Right ventricle myocardium superior (tissue), 1 donor: ENCODE measurements at regions not wholly inside any gene's neighbourhood (a gene's known extent, or its start where the extent isn't known, plus 50 kb on each side); places are given as distances from the start of the nearest gene placed in this dataset.
"Not testable (repeated sequence)": the region's sequence is repeated elsewhere in the genome, so short reads cannot be mapped to it uniquely, and the experiment has no call there.

Experiments
- ATAC-seq: fragments of 200-7000 bp; cut with Tn5 transposase; one replicate; pipeline ENCODE4 v1.9.1; 2020; ENCODE audit warnings: mild to moderate bottlenecking; ENCODE audit not compliant: poor library complexity
- DNase-seq: peaks from one replicate; pipeline ENCODE4 v3.0.0-alpha.2; 2020
- intact Hi-C: fragments of 100-400 bp; cut with DNase I; formaldehyde crosslinking; loops from one replicate; pipeline ENCODE4 v1.11.2; 2022
- donor health status: DM: no; HTN: yes; CAD: no; lungs with severe emphysema.

DNA sequence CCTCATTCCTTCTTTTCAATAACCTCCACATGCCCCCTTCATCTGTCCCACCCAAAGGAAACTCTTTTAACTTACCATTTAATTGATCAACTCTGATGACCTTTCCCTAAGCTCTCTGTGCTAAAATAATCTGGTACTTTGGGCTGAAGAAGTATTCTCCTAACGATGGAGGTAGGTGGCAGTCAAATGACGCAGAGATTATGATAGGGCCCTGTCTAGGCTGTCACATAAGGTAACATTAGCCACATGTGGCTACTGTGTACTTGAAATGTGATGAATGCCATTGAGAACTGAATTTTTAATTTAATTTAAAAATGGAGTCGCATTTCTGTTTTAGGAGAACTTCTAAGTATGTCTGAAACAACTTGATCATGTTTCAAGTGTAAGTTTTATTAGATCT lies 140.5 kb upstream of the TNP1 start:
- intact Hi-C loops = no loop called here
- ATAC-seq (no peak), DNase-seq (no peak)

DNA sequence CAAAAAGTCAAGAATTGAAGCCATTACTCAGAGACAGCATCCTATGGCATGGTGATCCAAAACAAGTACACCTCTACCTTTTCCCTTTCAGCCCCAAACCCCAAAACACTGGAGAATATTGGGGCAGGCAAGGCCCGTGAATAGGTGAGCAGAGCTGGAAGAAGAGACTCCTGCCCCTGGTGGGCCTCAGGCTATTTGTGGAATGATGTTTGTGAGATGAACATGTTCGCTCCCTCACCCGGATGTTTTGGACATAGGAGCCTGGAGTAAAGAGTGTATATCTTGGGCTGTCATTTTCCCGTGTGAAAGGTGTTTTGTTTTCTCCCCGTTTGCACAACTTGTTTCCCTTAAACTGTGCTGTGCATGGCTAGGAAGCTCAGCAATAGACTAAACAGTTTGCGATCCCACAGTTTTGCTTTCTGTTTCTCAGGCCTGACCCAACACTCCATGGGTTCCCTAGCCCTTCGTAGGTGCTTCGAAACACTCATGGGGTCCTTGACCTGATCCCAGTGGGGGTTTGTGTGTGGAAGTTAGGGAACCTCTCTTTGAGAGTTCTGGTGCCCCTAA lies 136.5 kb upstream of the TNP1 start:
- intact Hi-C loops = no loop called here
- ATAC-seq = no peak
- no peak for DNase-seq

DNA sequence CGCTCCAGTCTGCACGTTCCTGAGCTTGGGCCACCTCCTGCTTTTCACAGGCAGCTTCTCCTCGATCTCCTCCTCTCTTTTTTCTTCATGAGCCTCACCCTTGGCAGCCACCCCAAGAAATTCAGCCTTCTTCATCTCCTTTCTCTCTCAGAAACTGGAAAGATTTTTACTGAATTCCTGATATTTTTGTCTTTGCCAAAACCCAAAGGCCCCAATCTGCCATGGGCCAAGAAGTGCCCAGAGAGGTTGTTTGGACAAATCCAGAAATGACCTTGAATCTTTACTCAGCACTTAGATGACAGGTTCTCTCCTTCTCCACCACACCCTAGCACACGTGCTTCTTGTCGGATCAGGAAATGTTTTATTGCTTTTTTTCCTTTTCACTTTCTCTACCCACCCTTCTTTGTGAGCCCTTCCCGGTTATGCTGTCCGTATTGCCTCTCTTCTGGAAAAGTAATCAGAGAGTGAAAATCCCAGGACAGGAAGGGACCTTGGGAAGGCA lies 134.5 kb upstream of the TNP1 start:
- intact Hi-C loops = no loop called here
- ATAC-seq = no peak
- no peak for DNase-seq

DNA sequence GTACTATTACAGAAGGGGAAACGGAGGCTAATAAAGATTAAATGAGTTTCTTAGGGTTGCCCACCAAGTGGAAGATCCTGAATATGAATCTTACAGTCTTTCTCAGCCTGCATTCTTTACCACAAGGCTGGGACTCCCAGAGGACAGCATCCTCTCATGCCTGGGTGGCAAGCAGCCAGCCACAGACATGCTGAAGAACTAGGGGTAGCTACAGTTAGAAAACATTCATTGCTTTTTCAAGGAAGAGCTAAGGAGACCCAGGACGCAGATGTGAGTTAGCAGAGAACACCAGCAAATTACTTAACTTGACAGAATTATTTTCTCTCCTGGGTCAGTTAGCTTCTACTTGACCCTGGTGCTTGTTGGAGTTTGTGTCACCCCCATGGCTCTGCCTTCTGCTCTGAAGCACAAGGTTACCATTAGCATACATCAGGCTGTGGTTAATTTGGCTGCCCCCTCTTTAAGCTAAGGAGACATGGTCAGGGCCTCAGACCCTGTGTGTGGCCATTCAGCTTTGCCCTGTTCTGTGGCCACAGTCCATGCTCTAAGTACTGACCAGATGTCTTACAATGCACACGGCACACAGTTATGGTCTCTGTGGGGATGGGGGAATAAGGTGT lies 132.3 kb upstream of the TNP1 start:
- intact Hi-C loops = no loop called here
- DNase-seq (peak; percentile 60), ATAC-seq (no peak)

DNA sequence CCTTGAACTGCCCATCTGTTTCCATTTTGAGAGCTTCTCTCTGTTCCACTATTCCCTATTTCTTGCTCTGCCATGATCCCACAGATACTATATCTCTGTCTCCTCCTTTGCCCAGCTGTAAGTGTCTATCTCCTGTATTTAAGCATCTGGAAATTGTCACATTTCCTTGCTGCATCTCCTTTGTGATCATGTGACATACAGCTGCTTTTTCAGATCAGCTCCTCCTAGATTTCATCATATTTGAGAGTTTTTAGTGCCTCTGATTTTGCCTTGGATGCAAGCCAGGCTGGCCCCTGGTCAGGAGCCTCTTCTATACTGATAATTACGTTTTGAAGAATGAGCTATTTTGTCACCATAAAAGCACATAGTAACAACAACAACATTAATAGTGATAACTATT lies 131.7 kb upstream of the TNP1 start:
- intact Hi-C loops = no loop called here
- DNase-seq (peak; percentile 64), ATAC-seq (peak; percentile 24)

DNA sequence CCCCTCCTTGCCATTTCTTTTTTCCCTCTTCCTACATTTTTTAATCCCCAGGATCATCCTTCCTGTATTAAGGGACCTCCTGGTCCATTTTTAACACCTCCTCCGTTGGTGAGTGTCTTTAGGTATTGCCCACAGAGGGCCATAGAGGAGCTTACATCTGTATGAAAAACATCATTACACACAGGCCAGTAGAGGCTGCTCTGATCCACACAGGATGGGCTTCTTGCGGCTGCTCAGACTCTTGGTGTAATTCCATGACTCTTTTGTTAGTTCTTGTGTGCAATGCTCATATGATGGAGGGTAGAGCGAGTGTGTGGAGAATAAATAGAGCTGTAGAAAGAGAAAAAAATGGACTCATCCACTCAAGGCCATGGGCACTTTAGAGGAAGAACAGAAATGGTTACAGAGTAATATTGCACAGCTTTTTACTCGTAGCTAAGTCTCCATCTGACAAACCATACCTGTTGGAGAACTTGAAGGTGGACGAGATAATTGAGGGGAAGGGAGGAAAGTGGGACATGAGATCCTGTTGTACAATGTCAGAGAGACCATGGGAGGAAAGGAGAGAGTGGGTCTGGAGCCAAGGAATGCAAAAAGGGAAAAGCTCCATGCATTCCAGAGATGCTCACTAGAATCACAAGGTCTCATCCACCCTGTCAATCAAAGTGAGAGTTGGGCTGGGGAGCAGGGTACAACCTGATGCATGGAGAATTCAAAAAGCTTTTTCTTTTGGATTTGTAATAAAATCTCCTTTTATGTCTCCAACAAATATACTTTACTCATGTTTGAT lies 129.7 kb upstream of the TNP1 start:
- DNase-seq (no peak), ATAC-seq (no peak)
- intact Hi-C loops = no loop called here

DNA sequence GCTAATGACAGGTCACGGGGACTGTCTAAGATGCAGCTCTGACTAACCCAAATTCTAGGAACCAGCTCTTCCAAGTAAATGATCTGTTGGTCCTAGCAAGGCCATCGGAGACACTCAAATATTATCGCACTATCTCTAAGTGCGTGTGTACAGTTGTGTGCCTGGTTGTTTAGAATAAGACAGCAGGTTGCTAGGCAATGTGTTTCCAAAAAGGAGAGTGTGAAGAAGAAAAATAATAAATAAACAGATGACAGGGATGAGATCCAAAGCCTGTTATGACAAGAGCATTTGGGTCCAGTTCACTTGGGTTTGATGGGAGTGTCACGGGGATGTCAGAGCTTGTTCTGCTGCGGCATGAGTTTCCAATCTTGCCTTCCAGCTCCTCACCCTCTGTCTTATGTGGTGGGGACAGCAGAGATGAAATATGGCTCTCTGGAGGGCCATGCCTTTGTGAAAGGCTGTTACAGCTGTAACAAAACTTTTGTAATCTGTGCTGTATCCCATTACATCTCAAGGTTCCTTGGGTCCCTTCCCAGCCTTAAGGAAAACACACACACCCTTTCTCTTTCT lies 127.5 kb upstream of the TNP1 start:
- ATAC-seq (peak; percentile 63), DNase-seq (no peak)
- intact Hi-C loops = no loop called here

DNA sequence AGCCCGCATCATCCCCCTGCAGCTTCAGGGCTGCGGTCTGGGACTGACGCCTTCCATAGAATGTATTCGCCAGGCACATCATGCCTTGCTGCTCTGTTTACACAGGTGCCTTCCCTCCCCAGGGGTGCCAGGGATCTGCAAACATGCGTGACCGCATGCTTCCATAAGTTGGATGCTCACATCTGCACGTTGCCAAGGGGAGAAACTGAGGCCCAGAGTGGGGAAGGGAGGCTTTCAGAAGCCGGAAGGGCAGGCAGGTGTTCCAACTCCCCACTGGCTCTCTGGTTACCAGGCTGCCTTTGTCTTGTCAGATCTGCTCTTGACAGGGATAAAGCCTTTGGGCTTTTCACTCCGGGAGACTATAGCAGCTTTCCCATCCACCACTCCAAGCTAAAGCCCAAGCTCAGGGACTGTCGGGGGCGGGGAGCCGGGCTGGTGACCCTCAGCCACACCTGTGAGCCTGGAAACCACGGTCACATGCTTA lies 125.8 kb upstream of the TNP1 start:
- DNase-seq (no peak), ATAC-seq (no peak)
- intact Hi-C loops = no loop called here

DNA sequence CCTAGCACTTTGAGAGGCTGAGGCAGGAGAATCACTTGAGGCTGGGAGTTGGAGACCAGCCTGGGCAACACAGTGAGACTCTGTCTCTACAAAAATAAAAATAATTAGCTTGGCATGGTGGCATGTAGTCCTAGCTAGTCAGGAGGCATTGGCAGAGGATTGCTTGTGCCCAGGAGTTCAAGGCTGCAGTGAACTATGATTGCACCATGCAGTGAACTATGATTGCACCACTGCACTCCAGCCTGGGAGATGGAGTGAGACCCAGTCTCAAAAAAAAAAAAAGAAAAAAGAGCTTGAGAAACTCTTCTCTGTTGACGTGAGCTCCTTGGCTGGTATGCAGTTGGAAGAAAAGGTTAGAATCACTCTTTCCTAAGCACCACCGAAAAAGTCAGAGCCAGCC lies 125.1 kb upstream of the TNP1 start:
- intact Hi-C loops = loop anchor here (5.0 kb wide), 1 partner anchor 288 kb away; the partner anchor contains the start of gene IGFBP5

DNA sequence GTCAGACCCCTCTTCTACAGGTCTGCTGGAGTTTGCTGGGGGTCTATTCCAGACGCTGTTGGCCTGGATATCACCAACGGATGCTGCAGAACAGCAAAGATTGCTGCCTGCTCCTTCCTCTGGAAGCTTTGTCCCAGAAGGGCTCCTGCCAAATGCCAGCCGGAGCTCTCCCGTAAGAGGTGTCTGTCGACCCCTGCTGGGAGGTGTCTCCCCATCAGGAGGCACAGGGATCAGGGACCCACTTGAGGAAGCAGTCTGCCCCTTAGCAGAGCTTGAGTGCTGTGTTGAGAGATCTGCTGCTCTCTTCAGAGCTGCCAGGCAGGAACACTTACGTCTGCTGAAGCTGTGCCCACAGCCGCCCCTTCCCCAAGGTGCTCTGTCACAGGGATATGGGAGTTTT lies 122.1 kb upstream of the TNP1 start:
- intact Hi-C loops = loop anchor here (5.0 kb wide), 1 partner anchor 285 kb away; the partner anchor contains the start of gene IGFBP5
- ATAC-seq = not testable (repeated sequence)
- DNase-seq = peak; percentile 51

More for the DNA sequence above, 125.1 kb upstream of the TNP1 start:
- no peak for ATAC-seq
- no peak for DNase-seq

DNA sequence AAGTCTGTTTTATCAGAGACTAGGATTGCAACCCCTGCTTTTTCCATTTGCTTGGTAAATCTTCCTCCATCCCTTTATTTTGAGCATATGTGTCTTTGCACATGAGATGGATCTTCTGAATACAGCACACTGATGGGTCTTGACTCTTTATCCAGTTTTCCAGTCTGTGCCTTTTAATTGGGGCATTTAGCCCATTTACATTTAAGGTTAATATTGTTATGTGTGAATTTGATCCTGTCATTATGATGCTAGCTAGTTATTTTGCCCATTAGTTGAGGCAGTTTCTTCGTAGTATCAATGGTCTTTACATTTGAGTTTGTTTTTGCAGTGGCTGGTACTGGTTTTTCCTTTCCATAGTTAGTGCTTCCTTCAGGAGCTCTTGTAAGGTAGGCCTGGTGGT lies 120.6 kb upstream of the TNP1 start:
- intact Hi-C loops = loop anchor here (5.0 kb wide), 1 partner anchor 283 kb away; the partner anchor contains the start of gene IGFBP5
- not testable (repeated sequence) for DNase-seq, ATAC-seq

DNA sequence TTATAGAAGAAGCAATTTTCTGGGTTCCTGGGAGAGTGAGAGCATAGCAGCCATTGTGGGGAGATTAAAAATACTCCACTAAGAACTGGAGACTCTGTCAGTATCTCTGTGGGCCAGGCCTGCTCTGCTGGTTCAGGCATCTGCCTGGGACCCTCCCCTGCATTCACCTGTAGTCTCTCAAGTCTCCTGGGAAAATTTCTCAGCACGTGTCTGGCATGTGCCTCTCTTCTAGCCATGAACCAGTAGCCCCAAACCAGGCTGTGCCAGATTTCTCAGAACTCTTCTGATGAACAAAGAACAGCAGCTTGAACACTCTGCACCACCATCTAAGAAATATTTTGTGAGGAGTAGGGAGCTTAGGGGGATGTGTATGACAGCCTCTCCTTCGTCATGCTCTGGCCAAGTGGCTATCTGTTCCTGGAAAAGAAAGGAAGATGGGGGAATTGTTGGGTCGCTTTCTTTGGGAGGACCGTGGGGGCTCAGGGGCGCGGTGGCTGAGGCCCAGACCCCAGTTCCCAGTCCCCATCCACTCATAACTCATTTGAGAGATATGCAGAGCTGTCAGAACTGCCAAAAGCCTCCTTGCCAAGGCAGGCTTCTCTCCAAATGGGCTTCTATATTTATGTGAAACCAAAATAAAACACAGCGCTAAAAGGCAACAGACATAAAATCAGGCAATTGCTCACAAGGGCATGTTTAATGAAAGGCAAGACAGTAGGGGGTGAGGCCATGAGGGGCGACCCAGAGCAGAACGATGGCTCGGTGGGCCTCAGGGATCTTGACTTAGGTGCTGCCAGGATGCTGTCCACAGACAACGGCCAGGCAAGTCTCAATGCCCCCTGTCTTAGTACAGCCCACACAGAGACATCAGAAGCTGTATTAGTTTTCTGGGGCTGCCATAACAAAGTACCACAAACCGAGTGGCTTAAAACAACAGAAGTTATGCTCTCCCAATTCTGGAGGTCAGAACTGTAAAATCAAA lies 114.7 kb upstream of the TNP1 start:
- peak; percentile 83 for DNase-seq
- intact Hi-C loops = no loop called here
- peak; percentile 88 for ATAC-seq

DNA sequence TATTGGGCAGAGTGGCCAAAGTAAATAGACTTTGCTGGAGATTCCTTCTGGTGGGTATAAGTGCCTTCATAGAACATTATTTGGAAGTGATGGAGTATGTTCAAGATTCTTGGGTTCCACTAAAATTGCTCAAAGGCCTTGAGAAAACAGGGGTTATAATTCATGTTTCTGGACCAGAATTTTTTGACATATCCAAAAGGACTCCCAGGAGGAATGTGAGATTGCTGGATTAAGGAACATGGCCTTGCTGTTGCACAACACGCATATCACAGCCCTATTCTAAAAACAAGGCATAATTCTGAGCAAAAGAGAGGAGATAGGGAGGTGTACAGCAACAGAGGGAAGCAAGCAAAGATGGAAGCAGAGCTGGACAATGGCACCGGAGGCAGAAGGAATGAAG lies 111.7 kb upstream of the TNP1 start:
- ATAC-seq (peak; percentile 62), DNase-seq (no peak)
- intact Hi-C loops = no loop called here

DNA sequence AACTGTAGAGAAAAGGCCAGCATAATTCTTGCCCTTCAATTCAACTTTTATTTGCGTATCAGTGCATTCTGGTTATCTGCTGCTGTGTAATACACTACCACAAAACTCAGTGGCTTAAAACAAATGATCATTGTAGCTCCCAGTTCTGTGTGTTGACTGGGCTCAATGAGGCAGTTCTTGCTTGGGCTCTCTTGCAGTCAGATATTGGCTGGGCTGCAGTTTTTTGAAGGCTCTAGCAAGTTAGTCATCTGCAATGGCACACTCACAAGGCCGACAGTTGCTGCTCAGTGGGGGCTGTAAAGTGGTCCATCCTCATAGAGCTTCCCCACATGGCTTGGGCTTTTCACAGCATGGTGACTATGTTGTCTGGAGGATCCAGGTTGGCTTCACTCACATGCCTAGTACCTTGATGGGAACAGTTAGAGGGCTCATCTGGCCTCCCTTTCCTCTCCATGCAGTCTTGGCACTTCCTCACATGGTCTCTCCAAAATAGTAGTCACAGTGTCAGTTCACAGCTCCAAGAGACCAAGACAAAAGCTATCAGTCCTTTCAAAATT lies 110.6 kb upstream of the TNP1 start:
- DNase-seq (no peak), ATAC-seq (no peak)
- intact Hi-C loops = no loop called here

DNA sequence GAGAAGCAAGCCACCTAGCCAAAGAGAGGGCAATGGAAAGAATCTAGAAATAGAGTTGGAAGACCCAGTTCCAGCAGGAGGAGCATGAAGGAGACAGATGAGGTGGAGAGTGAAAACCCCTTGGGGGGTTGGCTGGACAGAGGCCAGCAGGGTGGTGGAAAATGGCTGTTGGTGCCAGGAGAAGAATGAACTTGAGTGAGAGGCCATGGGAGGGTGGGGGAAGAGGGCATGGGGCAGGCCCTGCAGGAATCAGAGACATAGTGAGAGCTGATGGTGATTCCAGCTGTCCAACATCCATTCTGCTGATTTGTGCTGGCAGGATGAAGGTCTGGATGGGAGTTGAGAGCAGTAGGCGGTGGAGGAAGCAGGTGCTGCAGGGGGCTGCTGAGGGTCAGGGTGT lies 108.0 kb upstream of the TNP1 start:
- DNase-seq (no peak), ATAC-seq (no peak)
- intact Hi-C loops = no loop called here

DNA sequence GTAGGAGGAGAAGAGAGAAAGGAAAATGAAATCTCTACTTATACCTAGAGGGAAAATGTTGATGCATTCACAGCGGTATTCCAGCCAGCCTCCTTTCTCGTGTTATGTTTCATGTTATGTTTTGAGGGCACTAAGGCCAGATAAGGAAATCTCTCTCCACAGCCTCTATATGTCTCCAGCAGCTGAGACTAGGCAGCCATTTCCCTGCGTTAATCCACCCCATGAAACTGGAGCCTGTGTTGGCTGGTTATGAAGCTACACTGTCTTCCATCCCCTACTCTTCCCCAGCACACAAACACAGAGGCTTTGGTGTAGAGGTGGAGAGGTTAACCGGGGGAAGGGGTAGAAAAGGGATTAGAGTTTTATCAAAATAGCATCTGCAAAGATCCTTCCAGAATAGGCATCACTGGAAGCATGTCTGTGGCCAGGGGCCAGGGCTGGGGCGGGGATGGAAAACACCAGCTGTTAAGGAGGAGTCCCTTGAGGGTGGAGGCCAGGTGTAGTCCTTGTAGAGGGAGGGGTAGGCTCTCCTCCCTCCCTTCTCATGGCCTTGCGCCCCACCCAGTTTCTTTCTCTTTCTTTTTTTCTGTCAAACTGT lies 100.9 kb upstream of the TNP1 start:
- DNase-seq (no peak), ATAC-seq (no peak)
- intact Hi-C loops = no loop called here

DNA sequence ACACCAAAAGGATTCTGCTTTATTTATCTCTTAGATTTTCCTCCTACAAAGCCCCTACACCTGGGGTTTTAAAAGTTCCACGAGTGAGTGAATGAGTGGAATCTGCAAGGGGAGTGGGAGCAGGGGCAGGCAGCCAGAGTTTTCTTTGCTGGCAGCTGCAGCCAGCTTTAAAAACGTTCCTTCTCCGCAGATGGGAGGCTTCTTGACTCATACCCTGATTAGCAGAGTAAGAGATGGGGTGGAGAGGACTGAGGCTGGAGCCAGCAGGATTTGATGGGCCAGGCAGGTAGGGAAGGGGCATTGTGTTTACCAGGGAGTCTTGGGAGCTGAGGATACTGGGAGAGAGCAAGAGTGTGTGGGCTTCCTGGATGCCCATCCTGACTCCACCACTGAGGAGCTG lies 99.6 kb upstream of the TNP1 start:
- DNase-seq = no peak
- intact Hi-C loops = no loop called here
- ATAC-seq = no peak
